SK-N-MC (cell line): ENCODE measurements at regions not wholly inside any gene's neighbourhood (a gene's known extent, or its start where the extent isn't known, plus 50 kb on each side); places are given as distances from the start of the nearest gene placed in this dataset.

ENCODE experiments used
- EZH2 ChIP-seq: fragments of 200-600 bp; sonication (generic); IDR thresholded peaks from one replicate; pipeline ENCODE4 v1.6.1; 2017; ENCODE audit warnings: antibody characterized with exemption
- FOXP2 ChIP-seq: optimal IDR thresholded peaks from 2 replicates; pipeline ENCODE3; 2011; ENCODE audit warnings: mild to moderate bottlenecking, moderate library complexity; ENCODE audit not compliant: insufficient read depth; ENCODE audit errors: extremely low read length, control extremely low read depth

DNA sequence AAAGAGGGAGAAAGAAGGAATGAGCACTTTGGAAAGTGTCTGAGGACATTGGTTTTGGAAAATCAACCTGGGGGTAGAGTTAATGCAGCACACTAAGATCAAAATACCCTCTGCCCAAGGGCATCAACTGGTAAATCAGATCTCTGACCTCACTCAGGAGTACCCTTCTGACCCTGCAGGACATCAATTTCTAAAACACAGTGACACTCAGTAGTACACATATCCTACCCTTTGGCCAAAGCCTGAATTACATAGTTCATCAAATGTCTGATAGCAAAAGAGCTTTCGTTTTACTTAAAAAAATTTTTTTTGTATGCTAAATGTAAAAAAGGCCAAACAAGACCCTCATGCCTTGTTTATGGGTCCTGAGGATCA is 118.4 kb upstream of the CTNNA2 start:
- no peak for TF ChIP-seq FOXP2
- no peak for TF ChIP-seq EZH2
